HS-27A (cell line): ENCODE measurements at regions not wholly inside any gene's neighbourhood (a gene's known extent, or its start where the extent isn't known, plus 50 kb on each side); places are given as distances from the start of the nearest gene placed in this dataset.

Source experiments
- DNase-seq: peaks from one replicate; pipeline ENCODE4 v3.0.0-alpha.2; 2012; ENCODE audit warnings: low read depth, missing footprints

- no peak for DNase-seq
These were observed 1114.1 kb downstream of the BRD1 start for GRCh38 chr22:48713272-48714205.

DNA sequence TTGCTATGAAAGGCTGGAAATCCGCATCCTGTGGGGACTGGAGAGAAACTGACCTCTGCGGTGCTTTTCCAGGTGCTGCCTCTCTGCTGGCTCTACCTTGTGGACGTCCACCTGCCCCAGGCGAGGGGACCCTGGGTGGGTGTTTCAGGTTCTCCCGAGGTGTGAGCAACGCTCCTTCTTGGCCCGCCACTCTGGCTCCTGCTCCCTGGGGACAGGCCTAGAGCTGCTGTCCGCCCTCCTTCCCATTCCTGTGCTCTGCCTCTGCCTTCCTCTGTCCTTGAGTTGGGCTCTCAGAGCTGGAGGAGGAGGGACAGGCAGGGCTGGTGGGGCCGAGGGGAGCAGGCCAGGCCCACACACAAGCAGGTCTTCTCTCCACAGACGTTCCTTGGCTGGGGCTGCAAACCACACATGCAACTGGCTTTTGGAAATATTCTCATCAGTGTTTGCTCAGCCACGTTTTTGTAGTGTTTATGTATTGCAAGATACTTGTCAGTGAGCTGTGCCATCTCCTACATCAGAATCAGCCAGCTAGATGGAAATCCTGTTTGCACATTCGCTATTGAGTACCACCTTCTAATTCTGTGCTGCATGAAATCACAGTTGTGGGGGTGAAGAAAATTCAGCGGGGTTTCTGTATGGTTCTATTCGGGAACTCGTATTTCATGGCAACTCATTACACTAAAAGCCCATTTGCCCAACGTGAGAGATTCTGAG, 1115.0 kb downstream of the BRD1 start:
- DNase-seq = no peak

DNA sequence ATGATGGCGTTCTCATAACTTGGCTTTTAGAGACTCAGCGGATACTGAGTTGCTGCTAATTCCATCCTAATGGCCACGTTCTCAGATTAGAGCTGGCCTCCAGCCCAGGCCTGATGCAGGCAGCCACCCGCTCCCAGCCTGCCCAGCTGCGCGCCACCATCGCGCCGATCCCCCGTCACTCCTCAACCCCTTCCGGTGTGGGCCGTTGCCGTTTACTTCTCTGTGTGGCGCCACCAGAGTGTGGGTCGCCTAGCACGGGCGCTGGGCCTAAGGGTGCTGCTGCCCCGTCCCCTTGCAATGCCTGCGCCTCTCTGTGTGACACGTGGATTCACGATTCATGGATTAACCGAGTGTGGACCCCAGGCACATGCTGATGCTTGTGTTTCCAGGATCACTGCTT, 1116.0 kb downstream of the BRD1 start:
- DNase-seq = no peak

GRCh38 chr22:48711031-48711431, 1116.6 kb downstream of the BRD1 start:
- no peak for DNase-seq

- DNase-seq = no peak
These were observed 1117.3 kb downstream of the BRD1 start for GRCh38 chr22:48710410-48710809.

DNA sequence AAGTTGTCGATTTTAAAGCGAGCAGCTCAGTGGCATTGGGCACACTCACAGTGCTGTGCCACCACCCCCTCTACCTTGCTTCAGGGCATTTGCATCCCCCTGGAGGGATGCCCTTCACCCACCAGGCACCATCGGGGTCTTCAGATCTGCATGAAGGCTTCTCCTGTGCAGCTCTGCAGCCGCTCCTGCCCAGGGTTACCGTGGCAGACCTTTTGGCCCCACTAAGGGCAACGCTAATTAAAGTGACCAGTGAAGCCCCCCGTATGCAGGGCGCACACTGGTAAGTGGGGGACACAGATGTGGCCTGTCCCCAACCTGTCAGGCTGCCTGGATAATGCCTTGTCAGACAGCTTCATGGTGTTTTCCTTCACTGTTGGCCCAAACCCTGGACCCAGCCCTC, 1117.7 kb downstream of the BRD1 start:
- DNase-seq = no peak

GRCh38 chr22:48709453-48709852, 1118.2 kb downstream of the BRD1 start:
- DNase-seq = no peak

DNA sequence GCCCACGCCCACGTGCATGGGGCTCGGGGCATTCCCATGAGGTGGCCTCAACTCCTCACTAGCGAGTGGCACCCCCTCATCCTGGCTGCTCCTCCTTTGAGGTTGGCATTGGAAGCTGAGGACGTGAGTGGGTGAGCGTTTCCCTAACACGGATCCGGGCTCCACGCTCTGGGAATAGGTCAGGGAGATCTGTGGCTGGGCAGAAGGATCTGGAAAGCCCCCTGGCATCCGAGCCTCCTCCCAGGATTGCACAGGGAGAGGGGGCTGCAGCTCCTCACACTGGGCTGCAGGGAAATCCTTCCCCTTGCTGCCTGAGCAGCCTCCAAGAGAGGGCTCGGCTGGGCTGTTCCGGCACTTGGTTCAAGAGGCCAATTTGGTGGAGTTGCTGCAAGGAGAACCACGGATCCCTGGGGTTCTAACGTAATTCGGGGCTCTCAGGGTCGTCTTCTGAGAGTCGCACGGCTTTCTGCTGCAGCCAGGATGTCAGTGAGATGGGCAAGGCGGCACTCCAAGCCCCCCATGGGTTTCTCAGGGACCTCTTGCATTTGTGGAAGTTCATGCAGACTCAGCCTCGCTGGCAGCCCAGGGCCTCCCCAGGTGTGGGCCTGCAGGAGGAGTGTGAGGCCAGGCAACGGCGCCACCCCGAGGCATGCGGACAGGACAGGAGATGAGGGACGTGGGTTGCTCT, 1119.0 kb downstream of the BRD1 start:
- DNase-seq = no peak

DNA sequence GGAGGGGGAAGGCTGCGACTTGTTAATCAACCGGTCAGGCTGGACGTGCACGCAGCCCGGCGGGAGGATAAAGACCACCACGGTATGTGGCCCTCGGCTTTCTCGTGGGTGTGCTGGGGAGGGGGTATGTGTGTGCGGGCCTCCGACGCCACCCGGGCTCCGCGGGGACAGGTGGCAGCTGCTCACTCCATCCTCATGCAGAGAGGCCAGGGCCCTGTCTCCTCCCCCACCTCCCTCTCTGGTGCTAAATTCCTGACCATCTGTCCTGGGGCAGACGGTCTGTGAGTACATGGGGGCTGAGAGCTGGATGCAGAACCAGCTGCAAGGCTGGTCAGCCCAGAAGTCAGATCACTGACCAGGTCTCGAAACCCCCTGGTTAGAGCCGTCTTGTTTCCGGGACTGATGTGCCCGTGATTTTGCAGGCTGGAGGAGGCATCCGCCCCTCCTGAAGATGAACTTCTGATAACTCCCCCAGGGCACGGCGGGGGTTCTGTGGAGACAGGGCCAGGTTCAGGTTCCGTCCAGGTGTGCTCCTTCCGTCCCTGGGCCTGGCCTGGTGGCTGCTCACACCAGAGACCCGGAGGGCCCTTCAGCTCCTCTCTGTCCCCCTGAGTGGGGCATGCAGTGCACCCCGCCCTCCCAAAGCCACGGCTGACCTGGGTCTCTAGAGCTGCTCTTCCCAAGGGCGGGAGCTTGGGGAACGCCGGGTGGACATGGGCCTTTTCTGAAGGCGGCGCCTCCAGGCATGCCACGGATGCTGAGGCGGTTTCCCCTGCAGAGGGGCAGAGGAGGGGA, 1119.7 kb downstream of the BRD1 start:
- no peak for DNase-seq

DNA sequence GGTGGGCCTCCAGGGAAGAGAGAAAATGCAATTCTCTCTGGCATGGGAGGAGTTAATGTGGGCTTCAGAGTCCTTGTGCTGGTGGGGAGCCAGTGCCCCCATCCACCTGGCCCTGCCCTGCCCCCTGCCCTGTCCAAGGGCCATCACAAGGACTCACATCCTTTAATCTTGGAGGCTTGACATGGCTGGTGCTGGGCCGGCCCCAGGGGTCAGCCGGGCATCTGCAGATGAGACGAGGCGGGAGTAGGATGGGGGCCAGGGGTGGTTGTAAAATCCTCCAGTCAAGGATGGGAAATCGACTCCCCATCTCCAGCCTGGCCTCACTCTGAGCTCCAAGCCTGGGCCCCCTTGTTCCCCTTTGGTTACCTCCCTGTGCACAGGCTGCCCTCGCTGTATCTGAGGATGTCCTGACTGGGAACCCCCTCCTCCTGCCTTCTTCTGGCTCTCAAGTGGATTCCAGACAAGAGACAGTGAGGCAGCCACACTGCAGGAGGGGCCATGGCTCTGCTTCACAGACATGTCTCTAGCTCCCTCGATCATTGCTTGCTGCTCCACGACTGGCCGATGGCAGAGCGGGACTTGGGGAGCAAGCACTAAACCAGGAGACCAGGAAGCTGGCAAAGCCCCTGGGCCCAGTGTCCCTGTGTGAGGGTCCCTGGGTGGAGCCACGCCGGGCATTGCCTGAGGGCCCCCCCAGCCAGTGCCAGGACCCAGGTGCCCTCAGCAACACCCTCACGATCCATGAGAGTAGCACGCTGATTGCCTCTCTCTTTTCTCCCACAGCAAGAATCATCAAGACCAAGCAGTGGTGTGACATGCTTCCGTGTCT, 1120.5 kb downstream of the BRD1 start:
- no peak for DNase-seq

DNA sequence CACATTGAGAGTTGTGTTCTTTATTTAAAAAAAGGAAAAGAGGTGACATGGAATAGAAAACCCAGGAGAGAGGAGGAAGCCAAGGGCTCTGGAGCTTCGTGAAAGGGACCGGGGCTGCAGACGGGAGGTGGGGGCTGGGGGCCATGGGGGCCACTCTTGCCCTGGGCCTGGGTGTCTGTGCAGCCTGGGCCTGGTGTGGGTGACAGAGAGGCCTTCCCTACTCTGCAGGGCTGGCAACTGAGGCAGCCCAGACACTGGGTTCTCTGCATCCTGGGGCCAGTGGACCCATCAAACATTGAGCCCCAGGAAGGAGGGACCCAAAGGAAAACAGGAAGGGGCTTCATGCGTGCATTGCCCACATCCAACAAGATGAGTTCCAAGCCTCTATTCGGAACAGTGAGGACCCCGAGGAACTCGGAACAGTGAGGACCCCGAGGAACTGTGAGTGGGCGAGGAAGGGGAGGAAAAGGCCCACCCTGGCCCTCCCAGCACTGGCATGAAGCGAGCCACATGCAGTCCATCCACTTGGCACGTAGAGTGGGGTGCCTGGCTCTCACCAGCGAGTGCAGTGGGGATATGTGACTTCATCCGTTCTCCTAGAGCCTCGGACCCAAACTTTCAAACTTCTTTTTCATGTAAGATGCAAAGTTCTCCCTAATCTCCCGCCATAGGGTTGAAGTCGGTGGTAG, 1121.6 kb downstream of the BRD1 start:
- DNase-seq = no peak

DNA sequence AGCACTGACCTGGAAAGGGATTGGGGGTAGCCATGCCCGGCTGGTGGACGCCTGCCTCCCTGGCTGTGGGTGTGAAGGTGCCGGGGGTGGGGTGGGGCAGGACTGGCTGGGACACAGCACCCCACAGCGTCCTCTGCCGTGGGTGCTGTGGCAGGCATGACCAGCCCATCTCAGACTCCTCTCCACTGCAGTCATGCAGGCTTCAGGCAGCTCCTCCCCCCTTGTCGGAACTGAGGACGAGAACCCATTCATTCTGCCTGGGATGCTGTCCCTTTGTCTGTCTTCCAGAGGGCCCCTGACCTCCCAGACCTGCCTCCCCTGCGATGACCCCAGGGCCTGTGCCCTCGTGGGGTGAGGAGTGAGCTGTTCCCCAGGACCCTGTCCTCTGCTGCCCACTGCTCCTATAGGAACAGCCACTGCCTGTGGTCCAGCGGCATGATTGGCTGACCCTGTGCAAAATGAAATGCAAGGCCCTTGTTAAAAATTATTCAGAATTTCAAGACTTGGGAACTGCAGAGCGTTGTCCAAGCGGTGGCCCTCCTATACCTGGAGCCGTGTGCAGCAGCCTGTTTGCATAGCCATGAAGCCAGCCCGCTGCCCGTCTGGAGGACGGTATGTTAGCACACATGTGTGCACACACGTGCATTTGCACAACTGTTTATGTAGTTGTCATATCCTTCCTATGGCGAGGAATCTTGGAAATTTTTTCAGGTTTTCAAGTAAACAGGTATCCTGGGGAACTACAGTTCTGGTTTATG, 1122.3 kb downstream of the BRD1 start:
- DNase-seq = no peak

DNA sequence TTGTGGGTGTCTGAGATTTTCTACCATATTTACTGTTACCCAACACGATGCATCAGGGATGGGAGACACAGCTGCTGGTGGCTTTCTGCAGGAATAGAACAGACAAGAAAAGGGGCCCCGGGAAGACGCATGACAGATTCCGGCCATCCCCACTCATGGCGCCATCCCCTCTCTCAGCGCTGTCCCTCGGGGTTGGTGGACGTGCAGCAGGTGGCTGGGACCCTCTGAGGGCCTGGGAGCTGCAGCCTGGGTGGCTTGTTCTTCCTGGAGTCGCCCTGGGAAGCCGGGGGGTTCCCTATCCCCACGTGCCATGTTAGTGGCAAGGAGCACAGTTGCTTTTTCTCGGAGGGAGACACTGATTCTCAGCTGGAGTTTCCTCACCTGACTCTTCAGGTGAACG, 1123.3 kb downstream of the BRD1 start:
- no peak for DNase-seq

- DNase-seq = no peak
These were observed 1124.3 kb downstream of the BRD1 start for GRCh38 chr22:48703265-48703941.

GRCh38 chr22:48702573-48703264, 1125.0 kb downstream of the BRD1 start:
- DNase-seq = no peak

GRCh38 chr22:48701296-48702030, 1126.2 kb downstream of the BRD1 start:
- no peak for DNase-seq

GRCh38 chr22:48700566-48701295, 1126.9 kb downstream of the BRD1 start:
- no peak for DNase-seq
